ENCODE measurements at regions not wholly inside any gene's neighbourhood (a gene's known extent, or its start where the extent isn't known, plus 50 kb on each side); places are given as distances from the start of the nearest gene placed in this dataset.

DNA sequence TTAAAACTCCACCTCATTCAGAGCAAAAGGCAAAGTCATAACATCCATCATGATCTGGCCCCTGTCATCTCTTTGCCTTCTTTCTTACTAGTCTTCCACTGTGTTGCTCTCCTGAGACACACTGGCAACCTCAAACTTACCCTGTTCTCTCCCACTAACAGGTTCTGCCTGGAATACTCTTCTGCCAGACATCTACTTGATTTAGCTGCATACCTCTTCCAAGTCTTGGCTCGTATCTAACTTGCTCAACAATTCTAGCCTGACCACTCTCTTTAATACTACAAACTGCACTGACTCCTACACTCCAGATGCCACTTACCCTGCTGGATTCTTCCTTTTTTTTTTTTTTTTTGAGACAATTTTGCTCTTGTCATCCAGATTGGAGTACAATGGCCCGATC lies 167.0 kb upstream of the MTPN start:
- Mint-ChIP-seq H3K27me3 (ENCODE audit: unreplicated experiment) (peaks cover 10% of the 10 kb centered on the region), H3K9me3 (ENCODE audit: unreplicated experiment) (no peaks in the 10 kb centered on the region), H3K4me1 (ENCODE audit: unreplicated experiment) (no peaks in the 10 kb centered on the region), H3K4me3 (ENCODE audit: unreplicated experiment) (no peak overlapping the region), H3K27ac (ENCODE audit: unreplicated experiment) (no peak overlapping the region), H3K36me3 (ENCODE audit: unreplicated experiment) (no peaks in the 10 kb centered on the region)
- TF ChIP-seq, protein P1, sequence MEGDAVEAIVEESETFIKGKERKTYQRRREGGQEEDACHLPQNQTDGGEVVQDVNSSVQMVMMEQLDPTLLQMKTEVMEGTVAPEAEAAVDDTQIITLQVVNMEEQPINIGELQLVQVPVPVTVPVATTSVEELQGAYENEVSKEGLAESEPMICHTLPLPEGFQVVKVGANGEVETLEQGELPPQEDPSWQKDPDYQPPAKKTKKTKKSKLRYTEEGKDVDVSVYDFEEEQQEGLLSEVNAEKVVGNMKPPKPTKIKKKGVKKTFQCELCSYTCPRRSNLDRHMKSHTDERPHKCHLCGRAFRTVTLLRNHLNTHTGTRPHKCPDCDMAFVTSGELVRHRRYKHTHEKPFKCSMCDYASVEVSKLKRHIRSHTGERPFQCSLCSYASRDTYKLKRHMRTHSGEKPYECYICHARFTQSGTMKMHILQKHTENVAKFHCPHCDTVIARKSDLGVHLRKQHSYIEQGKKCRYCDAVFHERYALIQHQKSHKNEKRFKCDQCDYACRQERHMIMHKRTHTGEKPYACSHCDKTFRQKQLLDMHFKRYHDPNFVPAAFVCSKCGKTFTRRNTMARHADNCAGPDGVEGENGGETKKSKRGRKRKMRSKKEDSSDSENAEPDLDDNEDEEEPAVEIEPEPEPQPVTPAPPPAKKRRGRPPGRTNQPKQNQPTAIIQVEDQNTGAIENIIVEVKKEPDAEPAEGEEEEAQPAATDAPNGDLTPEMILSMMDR (IDR thresholded peaks at IDR 0.05) = no peak
- DNase-seq (ENCODE audit: extremely low spot score, unreplicated experiment) = no peak

DNA sequence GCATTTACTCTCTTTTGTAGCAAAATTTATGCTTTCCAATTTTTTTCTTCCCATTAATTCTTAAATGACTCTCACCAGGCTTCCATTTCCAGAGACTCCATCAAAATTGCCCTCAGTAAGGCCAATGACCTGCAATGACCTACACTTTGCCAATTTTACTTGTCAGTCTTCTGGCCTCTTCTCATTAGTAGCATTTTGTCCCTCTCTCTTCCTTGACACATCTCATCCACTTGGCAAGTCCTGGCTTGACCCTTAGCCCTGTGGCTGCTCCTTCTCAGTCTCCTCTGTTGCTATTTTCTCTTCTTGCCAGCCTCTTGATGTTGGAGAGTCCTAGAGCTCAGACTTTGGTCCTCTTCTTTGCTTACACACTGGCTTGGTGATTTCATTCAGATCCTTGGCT lies 166.1 kb upstream of the MTPN start:
- H3K27ac Mint-ChIP-seq (ENCODE audit: unreplicated experiment) = no peak overlapping the region
- no peaks in the 10 kb centered on the region for H3K4me1 Mint-ChIP-seq (ENCODE audit: unreplicated experiment)
- peaks cover 10% of the 10 kb centered on the region for H3K27me3 Mint-ChIP-seq (ENCODE audit: unreplicated experiment)
- no peaks in the 10 kb centered on the region for H3K9me3 Mint-ChIP-seq (ENCODE audit: unreplicated experiment)
- TF ChIP-seq, protein P1 (IDR thresholded peaks at IDR 0.05) = no peak
- no peak for DNase-seq (ENCODE audit: extremely low spot score, unreplicated experiment)
- no peak overlapping the region for H3K4me3 Mint-ChIP-seq (ENCODE audit: unreplicated experiment)
- no peaks in the 10 kb centered on the region for H3K36me3 Mint-ChIP-seq (ENCODE audit: unreplicated experiment)

DNA sequence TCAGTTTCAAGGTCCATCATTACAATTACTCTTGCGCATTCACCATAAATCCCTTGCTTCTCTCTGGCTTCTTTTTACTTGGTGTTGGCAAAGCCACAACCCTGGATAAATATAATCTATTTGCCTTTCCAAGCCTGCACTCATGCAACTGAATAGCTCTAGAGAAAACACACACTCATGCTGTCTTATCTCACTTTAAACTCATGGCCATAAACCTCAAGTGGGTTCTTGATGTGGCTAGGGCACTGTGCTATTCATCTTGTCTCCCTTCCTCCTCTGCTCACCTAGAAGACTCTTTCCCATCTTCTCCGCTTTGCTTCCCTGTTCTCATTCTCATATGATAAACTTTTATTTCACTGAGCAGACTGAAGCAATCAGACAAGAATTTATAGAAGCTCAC lies 165.4 kb upstream of the MTPN start:
- H3K27me3 Mint-ChIP-seq (ENCODE audit: unreplicated experiment) = peaks cover 10% of the 10 kb centered on the region
- DNase-seq (ENCODE audit: extremely low spot score, unreplicated experiment) = no peak
- no peak overlapping the region for H3K27ac Mint-ChIP-seq (ENCODE audit: unreplicated experiment)
- H3K4me1 Mint-ChIP-seq (ENCODE audit: unreplicated experiment) = no peaks in the 10 kb centered on the region
- H3K9me3 Mint-ChIP-seq (ENCODE audit: unreplicated experiment) = no peaks in the 10 kb centered on the region
- TF ChIP-seq, protein P1 (IDR thresholded peaks at IDR 0.05) = no peak
- no peaks in the 10 kb centered on the region for H3K36me3 Mint-ChIP-seq (ENCODE audit: unreplicated experiment)
- H3K4me3 Mint-ChIP-seq (ENCODE audit: unreplicated experiment) = no peak overlapping the region

DNA sequence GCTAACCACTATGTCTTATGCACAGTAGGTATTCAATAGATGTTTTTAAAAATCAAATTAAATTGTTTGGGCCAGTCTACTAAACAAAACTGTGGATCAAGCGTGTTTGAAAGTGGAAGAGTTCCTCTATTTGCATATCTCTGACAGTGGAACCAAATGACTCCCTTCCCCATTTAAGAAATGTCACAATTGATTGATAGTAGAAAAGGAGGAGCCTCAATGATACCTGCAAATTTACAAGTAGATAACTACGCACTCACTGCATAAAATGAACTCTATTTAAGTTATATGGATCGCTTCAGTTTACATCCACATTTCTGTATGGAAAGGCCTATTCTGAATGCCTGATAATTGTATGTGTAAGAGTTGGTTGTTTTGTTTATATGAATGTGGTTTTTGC lies 163.3 kb upstream of the MTPN start:
- Mint-ChIP-seq H3K36me3 (ENCODE audit: unreplicated experiment) (no peaks in the 10 kb centered on the region), H3K4me1 (ENCODE audit: unreplicated experiment) (no peaks in the 10 kb centered on the region), H3K27me3 (ENCODE audit: unreplicated experiment) (peaks cover 2% of the 10 kb centered on the region), H3K27ac (ENCODE audit: unreplicated experiment) (no peak overlapping the region), H3K9me3 (ENCODE audit: unreplicated experiment) (no peaks in the 10 kb centered on the region), H3K4me3 (ENCODE audit: unreplicated experiment) (no peak overlapping the region)
- TF ChIP-seq, protein P1 (IDR thresholded peaks at IDR 0.05) = no peak
- no peak for DNase-seq (ENCODE audit: extremely low spot score, unreplicated experiment)

DNA sequence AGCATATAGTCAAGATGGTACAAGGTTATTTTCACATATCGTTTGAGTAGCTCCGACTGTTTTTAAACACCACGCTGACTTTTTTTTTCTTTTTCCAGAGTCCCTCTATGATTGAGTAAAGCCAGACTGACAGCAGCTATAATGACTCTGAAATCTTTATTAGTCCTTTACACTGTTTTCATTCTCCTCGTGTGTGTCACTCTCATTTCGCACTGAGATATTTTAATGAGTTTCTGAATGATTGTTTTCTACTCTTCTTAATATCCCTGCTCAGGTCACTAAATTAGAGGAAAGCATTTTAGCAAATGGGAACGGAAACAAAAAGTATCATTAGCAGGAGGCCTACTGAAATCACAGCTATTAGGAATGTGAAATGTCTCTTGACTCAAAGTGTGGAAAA lies 162.3 kb upstream of the MTPN start:
- Mint-ChIP-seq H3K4me1 (ENCODE audit: unreplicated experiment) (peaks cover 4% of the 10 kb centered on the region), H3K4me3 (ENCODE audit: unreplicated experiment) (no peak overlapping the region), H3K36me3 (ENCODE audit: unreplicated experiment) (no peaks in the 10 kb centered on the region), H3K27me3 (ENCODE audit: unreplicated experiment) (peaks cover 2% of the 10 kb centered on the region), H3K9me3 (ENCODE audit: unreplicated experiment) (no peaks in the 10 kb centered on the region), H3K27ac (ENCODE audit: unreplicated experiment) (no peak overlapping the region)
- no peak for DNase-seq (ENCODE audit: extremely low spot score, unreplicated experiment)
- TF ChIP-seq, protein P1 (IDR thresholded peaks at IDR 0.05) = no peak

Measured in osteocyte (in vitro differentiated cells).